Gastroesophageal sphincter (tissue), 4 donors: ENCODE measurements at regions not wholly inside any gene's neighbourhood (a gene's known extent, or its start where the extent isn't known, plus 50 kb on each side); places are given as distances from the start of the nearest gene placed in this dataset.

Experiments used
- ATAC-seq: fragments of 150-250 bp; one replicate; pipeline ENCODE4 v1.9.1; 2016; ENCODE audit warnings: mild to moderate bottlenecking, moderate library complexity
- H3K27ac ChIP-seq, 4 donors: fragments of 200-600 bp; sonication (generic) in 3 of 4; 1 replicate in 3 of 4; 2 replicates in 1 of 4; pipeline ENCODE4 v1.5.1; 2016 to 2019
- H3K27me3 ChIP-seq: fragments of 200-600 bp; sonication (generic); one replicate; pipeline ENCODE4 v1.5.1; 2019
- H3K36me3 ChIP-seq, 2 donors: fragments of 200-600 bp; sonication (generic); one replicate each; pipeline ENCODE4 v1.5.1; 2019; ENCODE audit warnings: control low read depth in 1 of 2
- H3K4me1 ChIP-seq, 3 donors: fragments of 200-600 bp; sonication (generic); 1 replicate in 2 of 3; 2 replicates in 1 of 3; pipeline ENCODE4 v1.5.1; 2016 to 2019; ENCODE audit warnings: control low read depth in 2 of 3
- H3K4me3 ChIP-seq, 2 donors: fragments of 200-600 bp; sonication (generic); one replicate each; pipeline ENCODE4 v1.5.1; 2019; ENCODE audit warnings: mild to moderate bottlenecking in 1 of 2, moderate library complexity in 1 of 2
- H3K9me3 ChIP-seq, 3 donors: fragments of 200-600 bp; sonication (generic); one replicate each; pipeline ENCODE4 v1.5.1; 2017 to 2019; ENCODE audit warnings: control low read depth in 2 of 3
- CTCF ChIP-seq, 4 experiments: fragments of 200-600 bp in 2 of 4; fragments of 450-650 bp in 2 of 4; sonication (generic) in 1 of 4; IDR thresholded peaks; one replicate each; pipeline ENCODE4 v1.5.1; 2017 to 2019; ENCODE audit warnings: antibody characterized with exemption in 4 of 4, mild to moderate bottlenecking in 2 of 4, moderate library complexity in 2 of 4
- EP300 ChIP-seq: sonication (generic); formaldehyde crosslinking; IDR thresholded peaks from one replicate; pipeline ENCODE4 v1.6.1; 2017; ENCODE audit warnings: antibody characterized with exemption, mild to moderate bottlenecking
- POLR2A ChIP-seq, 2 donors: fragments of 450-650 bp; IDR thresholded peaks; one replicate each; pipeline ENCODE4 v1.6.1; 2017; ENCODE audit warnings: antibody characterized with exemption in 2 of 2, mild to moderate bottlenecking in 2 of 2, moderate library complexity in 1 of 2
- POLR2AphosphoS5 ChIP-seq: sonication (generic); formaldehyde crosslinking; IDR thresholded peaks from one replicate; pipeline ENCODE4 v1.6.1; 2017; ENCODE audit warnings: antibody characterized with exemption
- WGBS, 2 donors: methylation state at CpG; one replicate each; pipeline ENCODE4 v1.1.5; 2018; ENCODE audit warnings: low coverage in 1 of 2; 5-methylcytosine and 5-hydroxymethylcytosine counted together

GRCh38 chr1:84749427-84749826 is 59.2 kb upstream of the SSX2IP start:
- ATAC-seq, result no peak
- 100% methylated on average over 1 of the region's 2 CpGs for WGBS, 2 donors
- no peak overlapping the region for H3K27ac ChIP-seq
- H3K9me3 ChIP-seq, result no peaks in the 10 kb centered on the region
- no peaks in the 10 kb centered on the region for H3K4me1 ChIP-seq
- H3K4me3 ChIP-seq, result no peak overlapping the region
- H3K27me3 ChIP-seq, result no peaks in the 10 kb centered on the region
- TF ChIP-seq EP300, result no peak
- TF ChIP-seq POLR2AphosphoS5, result no peak
- TF ChIP-seq POLR2A (IDR thresholded peaks at IDR 0.05), result no peak
- TF ChIP-seq CTCF (IDR thresholded peaks at IDR 0.05), result no peak
- no peaks in the 10 kb centered on the region for H3K36me3 ChIP-seq

GRCh38 chr1:84748364-84748763 is 58.1 kb upstream of the SSX2IP start:
- H3K4me1 ChIP-seq, result no peaks in the 10 kb centered on the region
- no peak overlapping the region for H3K4me3 ChIP-seq
- TF ChIP-seq POLR2AphosphoS5 (no peak), POLR2A (IDR thresholded peaks at IDR 0.05) (no peak), CTCF (IDR thresholded peaks at IDR 0.05) (no peak), EP300 (no peak)
- H3K36me3 ChIP-seq, result no peaks in the 10 kb centered on the region
- no peaks in the 10 kb centered on the region for H3K27me3 ChIP-seq
- WGBS, 2 donors, result 86 to 93% methylated on average over 2 of the region's 3 CpGs
- no peaks in the 10 kb centered on the region for H3K9me3 ChIP-seq
- H3K27ac ChIP-seq, result no peak overlapping the region
- no peak for ATAC-seq

- no peak overlapping the region for H3K4me3 ChIP-seq
- H3K36me3 ChIP-seq, result no peaks in the 10 kb centered on the region
- H3K27me3 ChIP-seq, result no peaks in the 10 kb centered on the region
- no peaks in the 10 kb centered on the region for H3K9me3 ChIP-seq
- no peak for ATAC-seq
- no peaks in the 10 kb centered on the region for H3K4me1 ChIP-seq
- TF ChIP-seq EP300, result no peak
- TF ChIP-seq POLR2A (IDR thresholded peaks at IDR 0.05), result no peak
- no peak for TF ChIP-seq POLR2AphosphoS5
- TF ChIP-seq CTCF (IDR thresholded peaks at IDR 0.05), result no peak
- 95 to 96% methylated on average over 2 of the region's 2 CpGs for WGBS, 2 donors
- no peak overlapping the region for H3K27ac ChIP-seq
Measured at GRCh38 chr1:84745857-84746256, 55.6 kb upstream of the SSX2IP start.

- Histone ChIP-seq H3K36me3 (no peaks in the 10 kb centered on the region), H3K4me3 (no peak overlapping the region), H3K27ac (no peak overlapping the region), H3K27me3 (no peaks in the 10 kb centered on the region), H3K9me3 (no peaks in the 10 kb centered on the region), H3K4me1 (no peaks in the 10 kb centered on the region)
- ATAC-seq, result no peak
- 83 to 87% methylated on average over 1 to 3 of the region's 3 CpGs for WGBS, 2 donors
- no peak for TF ChIP-seq POLR2A (IDR thresholded peaks at IDR 0.05)
- no peak for TF ChIP-seq POLR2AphosphoS5
- TF ChIP-seq EP300, result no peak
- TF ChIP-seq CTCF (IDR thresholded peaks at IDR 0.05), result no peak
Measured at GRCh38 chr1:84743896-84744295, 53.6 kb upstream of the SSX2IP start.

- Histone ChIP-seq H3K27ac (no peak overlapping the region), H3K36me3 (no peaks in the 10 kb centered on the region), H3K4me1 (no peaks in the 10 kb centered on the region), H3K27me3 (no peaks in the 10 kb centered on the region), H3K9me3 (no peaks in the 10 kb centered on the region), H3K4me3 (no peak overlapping the region)
- no peak for ATAC-seq
- WGBS, 2 donors, result 50% methylated on average over 1 of the region's 1 CpG; no CpG with 5 or more reads in 1 of the 2 donors
- TF ChIP-seq POLR2AphosphoS5, result no peak
- TF ChIP-seq CTCF (IDR thresholded peaks at IDR 0.05), result no peak
- no peak for TF ChIP-seq EP300
- no peak for TF ChIP-seq POLR2A (IDR thresholded peaks at IDR 0.05)
Measured at GRCh38 chr1:84742653-84743052, 52.4 kb upstream of the SSX2IP start.
